Smooth muscle cell of the brain vasculature (primary cell): ENCODE measurements at regions not wholly inside any gene's neighbourhood (a gene's known extent, or its start where the extent isn't known, plus 50 kb on each side); places are given as distances from the start of the nearest gene placed in this dataset.
"Not testable (repeated sequence)": the region's sequence is repeated elsewhere in the genome, so short reads cannot be mapped to it uniquely, and the experiment has no call there.

Experiments
- DNase-seq: peaks from one replicate; pipeline ENCODE4 v3.0.0-alpha.2; 2012; ENCODE audit warnings: low read depth, low spot score

DNA sequence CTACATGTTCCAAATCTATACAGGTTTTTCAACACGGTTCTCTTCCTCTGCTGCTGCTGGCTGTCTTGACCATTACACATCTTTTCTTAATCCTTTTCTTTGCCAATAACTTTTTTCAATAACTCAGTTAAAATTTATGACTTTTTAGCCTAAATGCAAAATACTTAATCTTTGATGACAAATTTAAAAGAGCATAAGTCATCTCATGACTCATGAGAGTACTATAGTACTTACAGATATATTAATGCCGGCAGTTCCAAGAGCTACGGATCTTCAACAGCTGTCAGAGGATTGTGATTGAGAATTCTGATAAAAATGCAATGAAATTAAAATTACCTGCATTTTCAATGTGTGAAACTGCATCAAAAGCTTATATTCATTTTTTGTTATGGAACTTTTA, 105.5 kb downstream of the KPNA2 start:
- DNase-seq = no peak

DNA sequence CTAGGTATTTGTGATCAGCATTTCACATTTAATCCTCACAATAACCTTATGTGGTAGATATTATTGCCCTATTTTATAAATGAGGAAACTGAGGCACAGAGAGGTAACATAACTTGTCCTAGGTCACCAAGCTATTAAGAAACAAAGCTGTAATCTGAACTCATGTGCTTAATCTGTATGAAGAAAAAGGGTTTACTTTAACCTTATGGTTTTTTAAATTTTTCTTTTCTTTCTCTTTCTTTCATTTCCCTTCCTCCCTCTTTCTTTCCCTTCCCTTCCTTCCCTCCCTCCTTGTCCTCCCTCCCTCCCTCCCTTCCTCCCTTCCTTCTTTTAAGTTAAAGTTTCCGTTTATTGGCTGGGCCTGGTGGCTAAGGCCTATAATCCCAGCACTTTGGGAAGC, 105.2 kb upstream of the AMZ2 start:
- DNase-seq = no peak

DNA sequence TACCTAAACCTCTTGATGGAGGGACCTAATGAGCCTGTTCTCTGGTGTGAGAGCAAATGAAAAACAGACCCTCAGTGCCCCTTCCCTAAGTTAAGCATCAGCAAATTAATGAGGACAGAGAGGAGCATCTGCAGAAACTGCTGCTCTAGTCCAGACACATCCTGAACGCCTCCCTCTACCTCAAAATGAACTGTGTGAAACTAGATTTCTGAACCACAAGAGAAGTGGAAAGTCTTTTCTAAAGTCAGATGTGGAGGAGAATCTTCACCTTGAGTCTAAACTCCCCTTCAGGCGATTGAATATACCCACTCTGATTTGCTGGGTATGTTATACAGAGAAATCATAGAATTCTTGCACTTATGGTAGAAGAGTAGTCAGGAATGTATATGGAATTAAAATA, 104.4 kb upstream of the AMZ2 start:
- DNase-seq = no peak

DNA sequence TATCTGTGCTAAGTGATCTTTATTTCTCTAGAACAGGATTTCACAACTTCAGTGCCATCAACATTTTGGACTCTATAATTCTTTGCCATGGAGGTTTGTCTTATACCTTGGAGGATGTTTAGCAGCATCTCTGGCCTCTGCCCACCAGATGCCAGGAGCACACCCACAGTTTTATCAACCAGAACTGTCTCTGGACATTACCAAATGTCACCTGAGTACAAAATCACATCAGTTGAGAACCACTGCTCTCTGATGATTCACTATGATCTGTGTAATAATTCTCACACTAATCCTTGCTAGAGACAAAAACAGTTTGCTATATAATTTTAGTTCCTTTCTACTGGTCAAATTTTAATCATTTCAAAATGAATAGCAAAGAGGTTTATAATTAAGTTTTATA, 102.8 kb upstream of the AMZ2 start:
- DNase-seq = no peak

DNA sequence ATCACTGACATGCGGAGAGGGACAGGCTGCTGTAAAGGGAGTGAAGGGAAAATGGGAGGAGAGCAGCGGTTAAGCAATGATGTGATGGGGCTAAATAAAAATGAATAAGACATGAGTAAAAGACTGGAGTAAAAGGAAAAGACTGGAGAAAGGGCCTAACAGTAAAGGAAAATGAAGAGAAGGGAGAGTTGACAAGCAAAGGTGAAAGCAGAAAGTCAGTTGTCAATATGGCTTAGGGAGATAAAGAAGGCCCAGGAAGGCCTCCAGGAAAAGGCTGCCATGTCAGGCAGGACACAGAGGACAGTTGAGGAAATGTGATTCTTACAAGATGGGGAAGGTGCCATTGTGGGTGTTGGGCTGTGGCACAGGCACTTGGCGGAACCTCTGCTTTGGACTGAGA, 98.9 kb upstream of the AMZ2 start:
- no peak for DNase-seq

DNA sequence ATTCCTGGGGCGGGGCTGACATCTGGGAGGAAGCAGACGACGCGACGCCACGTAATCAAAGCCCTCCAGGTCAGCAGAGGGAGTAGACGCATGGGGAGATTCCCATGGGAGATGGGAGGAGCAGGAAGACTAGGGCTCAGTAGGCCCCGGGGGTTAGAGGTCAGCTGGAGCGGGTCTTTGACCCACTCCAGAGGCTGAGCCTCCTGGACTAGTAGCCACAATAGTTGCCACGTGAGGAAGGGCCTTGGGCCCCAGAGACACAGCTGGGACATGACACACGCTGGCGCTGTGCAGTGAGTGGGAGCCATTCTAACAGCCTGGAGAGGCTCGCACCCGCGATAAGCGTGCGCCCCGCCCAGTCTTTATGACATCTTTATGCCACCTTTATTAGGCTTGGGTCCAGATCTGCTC, 95.7 kb upstream of the AMZ2 start:
- no peak for DNase-seq

DNA sequence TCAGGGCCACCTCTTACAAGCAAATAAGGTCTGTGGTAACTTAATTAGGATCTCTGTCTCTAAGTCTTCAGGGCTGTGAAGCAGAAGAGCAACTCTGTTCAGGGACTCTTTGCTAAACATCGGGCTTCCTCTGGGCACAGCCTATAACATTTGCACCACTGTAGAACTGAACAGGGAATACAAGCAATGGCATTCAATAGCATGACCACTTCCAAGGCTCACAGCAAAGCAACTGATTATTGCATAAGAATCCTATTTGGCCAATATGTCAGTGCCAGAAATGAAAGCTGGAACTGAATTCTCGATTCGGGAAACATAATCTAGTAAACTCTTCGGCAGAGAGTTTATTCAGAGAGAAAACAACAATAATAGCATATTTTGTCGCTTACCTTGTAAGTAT, 92.2 kb upstream of the AMZ2 start:
- DNase-seq = no peak

DNA sequence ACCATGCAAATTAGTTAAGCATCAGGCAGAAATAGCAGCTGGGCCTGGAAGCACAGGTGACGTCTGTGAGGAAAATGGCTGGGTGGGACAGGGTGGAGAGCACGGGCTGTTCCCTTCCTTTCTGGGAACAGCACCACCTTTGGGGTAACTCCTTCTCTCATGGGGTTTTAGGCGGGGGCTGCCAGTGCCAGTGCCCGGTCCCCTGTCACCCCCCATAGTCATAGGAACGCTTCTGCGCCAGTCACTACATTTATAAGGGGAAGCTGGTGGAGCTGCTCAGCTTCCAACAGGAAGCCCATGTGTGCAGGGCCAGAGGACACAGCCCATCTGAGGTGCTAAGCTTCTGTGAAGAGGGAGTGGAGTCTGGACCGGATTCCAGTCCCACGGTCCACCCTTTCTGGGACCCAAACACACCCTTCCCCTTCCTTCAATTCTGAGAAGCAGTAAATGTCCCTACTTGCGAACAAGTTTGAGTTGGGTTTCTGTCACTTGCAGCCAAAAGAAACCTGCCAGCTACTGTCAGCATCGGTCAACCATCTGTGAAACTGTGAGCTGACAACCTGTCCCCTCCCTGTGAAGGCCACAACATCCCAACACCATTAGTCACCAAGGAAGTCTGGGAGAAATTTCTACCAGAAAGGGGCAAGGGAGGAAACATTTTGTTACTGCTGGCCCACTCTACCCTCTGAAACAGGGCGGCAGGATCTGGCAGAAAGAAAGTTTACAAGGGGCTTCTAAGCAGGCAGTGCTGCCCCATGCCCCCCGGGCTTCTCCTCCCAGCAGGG, 86.0 kb upstream of the AMZ2 start:
- DNase-seq = no peak

DNA sequence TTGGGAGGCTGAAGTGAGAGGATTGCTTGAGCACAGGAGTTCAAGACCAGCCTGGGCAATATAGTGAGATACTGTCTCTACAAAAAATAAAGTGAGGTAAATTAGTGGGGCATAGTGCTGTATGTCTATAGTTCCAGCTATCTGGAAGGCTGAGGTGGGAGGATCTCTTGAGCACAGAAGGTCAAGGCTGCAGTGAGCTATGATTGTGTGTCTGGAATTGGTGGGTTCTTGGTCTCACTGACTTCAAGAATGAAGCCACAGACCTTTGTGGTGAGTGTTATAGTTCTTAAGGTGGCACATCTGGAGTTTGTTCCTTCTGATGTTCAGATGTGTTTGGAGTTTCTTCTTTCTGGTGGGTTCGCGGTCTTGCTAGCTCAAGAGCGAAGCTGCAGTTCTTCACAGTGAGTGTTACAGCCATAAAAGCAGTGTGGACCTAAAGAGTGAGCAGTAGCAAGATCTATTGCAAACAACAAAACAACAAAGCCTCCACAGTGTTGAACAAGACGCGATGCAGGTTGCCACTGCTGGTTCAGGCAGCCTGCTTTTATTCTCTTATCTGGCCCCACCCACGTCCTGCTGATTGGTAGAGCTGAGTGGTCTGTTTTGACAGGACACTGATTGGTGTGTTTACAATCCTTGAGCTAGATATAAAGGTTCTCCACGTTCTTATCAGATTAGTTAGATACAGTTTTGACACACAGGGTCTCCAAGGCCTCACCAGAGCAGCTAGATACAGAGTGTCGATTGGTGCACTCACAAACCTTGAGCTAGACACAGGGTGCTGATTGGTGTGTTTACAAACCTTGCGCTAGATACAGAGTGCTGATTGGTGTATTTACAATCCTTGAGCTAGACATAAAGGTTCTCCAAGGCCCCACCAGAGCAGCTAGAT, 79.3 kb upstream of the AMZ2 start:
- DNase-seq = not testable (repeated sequence)

DNA sequence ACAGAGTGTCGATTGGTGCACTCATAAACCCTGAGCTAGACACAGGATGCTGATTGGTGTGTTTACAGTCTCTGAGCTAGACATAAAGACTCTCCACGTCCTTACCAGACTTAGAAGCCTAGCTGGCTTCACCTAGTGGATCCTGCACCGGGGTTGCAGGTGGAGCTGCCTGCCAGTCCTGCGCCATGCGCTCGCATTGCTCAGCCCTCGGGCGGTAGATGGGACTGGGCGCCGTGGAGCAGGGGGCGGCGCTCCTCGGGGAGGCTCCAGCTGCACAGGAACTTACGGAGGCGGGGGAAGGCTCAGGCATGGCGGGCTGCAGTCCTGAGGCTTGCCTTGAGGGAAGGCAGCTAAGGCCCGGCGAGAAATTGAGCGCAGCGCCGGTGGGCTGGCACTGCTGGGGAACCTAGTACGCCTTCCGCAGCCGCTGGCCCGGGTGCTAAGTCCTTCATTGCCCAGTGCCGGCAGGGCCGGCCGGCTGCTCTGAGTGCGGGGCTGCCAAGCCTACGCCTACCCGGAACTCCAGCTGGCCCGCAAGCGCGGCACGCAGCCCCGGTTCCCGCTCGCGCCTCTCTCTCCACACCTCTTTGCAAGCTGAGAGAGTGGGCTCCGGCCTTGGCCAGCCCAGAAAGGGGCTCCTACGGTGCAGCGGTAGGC, 78.5 kb upstream of the AMZ2 start:
- DNase-seq = not testable (repeated sequence)

DNA sequence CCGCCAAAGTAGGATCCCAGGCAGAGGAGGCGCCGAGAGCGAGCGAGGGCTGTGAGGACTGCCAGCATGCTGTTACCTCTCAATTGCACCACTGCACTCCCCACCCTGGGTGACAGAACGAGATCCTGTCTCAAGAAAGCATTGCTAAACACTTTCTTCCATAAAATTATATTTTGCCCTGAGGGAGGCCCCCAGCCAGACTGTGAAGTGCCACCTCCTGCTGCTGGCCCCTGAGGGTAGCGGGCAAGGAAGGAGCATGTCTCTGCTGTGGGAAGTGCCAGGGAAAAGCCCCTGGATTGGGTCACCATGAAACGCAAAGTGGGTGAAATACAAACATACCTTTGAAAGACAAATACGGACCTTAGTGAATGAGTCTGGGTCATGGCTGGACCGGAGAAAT, 78.0 kb upstream of the AMZ2 start:
- no peak for DNase-seq

DNA sequence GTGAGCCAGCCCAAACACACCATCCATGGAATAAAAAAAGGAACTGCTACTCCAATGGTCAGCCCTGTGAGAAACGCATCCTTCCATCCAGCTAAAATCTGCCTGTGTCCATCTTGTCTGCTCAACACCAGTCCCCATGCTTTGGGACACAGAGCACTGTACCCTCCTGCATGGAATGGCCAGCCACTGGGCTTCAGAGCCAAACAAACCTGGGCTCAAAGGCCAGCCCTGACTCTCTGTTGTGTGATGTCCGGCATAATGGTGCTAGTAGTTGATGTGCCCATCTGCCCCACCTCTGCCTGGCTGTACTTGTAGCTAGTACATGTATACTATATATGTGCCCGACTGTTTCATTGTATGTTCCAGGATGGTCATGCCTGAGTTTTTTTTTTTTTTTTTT, 77.6 kb upstream of the AMZ2 start:
- DNase-seq = no peak

DNA sequence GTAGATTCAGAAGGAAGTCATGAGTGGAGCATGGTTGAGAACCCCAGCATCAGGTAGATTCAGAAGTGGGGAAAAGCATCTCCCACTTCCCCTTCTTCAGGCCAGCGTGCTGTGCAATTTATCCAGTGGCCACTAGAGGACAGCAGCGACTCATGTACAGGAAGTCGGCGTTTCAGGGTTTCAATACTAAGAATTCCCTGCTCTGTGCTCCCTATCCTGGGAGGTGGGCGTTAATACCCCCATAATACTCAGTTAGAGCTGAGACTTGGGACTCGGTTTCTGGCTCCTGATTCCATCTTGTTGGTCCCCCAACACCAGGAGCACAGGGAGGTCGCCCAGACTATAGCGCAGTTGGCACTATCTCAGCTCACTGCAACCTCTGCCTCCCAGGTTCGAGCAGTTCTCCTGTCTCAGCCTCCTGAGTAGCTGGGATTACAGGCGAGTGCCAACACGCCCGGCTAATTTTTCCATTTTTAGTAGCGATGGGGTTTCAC, 75.3 kb upstream of the AMZ2 start:
- peak; percentile 10 for DNase-seq

DNA sequence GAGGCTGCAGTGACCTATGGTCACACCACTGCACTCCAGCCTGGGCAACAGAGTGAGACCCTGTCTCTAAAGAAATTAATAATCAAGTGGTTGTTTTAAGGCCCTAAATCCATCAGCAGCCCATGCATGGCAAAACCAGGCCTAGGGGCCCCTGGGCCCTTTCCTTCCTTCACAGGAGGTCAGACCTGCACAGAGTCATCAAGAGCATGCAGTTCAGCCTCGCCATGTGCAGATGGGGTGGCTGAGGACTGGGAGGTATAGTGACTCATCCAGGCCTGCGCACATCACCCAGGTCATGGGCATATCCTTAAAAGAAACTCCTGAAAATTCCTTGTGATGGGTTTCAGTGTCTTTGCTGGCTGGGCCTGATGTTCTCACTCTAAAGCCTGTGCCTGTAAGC, 72.4 kb upstream of the AMZ2 start:
- DNase-seq = no peak

DNA sequence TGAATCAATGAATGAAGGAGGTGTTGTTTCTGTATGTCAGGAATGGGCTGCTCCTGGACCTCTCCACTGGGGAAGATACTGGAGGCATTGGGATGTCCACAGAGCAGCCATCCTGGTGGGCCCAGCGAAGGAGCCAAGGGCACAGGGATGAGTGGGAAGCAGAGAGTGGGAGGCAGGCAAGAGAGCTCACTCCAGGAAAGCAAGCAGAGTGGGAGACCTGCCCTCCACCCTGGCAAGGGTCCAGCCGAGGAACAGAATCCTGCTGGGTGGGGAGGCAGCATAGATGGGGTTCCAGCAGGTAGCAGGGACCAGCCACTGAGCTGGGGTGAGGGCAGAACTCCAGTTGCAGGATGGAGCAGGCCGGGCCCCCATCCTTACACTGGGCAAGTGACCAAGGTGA, 71.9 kb upstream of the AMZ2 start:
- no peak for DNase-seq

DNA sequence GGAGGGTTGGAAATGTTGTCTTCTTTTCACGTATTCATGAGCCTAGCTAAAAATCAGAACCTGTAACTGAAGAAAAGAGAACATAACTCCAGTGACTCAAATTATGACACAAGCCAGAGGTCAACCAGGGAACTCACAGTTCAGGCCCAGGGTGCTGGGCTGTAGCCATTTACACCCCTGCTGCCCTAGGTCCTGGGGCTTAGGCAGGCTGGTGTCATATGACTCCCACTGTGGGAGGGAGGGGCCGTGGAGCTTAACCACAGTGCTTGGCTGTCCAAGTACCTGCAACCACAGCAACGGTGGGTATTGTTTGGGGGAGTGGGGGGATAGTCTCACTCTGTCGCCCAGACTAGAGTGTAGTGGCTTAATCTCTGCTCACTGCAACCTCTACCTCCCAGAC, 71.1 kb upstream of the AMZ2 start:
- no peak for DNase-seq

DNA sequence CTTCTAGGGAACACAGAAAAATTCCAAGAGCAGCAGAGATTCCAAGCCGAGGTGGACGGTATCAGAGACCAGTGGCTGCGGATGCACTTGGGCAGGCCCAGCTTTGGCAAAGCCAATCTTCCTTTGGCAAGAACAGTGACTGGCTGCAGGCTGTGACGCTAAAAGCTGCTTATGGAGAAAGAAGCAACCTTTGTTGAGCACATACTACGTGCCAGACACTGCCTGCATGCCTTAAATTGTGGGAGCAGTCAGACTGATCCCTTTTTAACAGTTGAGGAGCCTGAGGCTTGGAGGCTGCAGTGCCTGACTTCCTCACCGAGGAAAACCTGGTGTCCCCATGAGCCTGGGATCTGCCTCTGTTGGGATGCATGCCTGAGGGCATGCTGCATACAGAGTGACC, 69.0 kb upstream of the AMZ2 start:
- DNase-seq = no peak

DNA sequence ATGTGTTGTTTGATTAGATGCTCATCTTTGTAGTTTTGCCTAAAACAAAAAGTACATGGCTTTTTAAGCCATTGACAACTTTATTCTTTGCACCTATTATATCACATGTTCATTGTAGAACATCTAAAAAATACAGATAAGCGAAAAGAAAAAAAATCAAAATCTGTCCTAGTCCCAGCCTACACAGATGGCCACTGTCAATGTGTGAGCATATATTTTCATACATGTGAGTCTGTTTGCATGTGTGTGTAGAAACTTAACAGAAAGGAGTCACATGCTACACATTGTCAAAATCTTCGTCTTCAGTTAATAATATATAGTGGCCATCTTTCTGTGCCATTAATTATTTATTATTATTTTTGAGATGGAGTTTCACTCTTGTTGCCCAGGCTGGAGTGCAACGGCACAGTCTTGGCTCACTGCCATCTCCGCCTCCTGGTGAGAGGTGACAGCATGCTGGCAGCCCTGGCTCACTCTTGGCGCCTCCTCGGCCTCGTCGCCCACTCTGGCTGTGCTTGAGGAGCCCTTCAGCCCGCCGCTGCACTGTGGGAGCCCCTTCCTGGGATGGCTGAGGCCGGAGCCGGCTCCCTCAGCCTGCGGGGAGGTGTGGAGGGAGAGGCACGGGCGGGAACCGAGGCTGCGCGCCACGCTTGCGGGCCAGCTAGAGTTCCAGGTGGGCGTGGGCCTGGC, 68.5 kb upstream of the AMZ2 start:
- no peak for DNase-seq

DNA sequence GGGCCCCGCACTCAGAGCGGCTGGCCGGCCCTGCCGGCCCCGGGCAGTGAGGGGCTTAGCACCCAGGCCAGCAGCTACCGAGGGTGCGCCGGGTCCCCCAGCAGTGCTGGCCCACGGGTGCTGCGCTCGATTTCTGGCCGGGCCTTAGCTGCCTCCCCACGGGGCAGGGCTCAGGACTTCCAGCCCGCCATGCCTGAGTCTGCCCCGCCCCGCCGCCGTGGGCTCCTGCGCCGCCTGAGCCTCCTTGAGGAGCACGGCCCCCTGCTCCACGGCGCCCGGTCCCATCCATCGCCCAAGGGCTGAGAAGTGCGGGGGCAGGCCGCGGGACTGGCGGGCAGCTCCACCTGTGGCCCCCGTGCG, 67.9 kb upstream of the AMZ2 start:
- DNase-seq = no peak

DNA sequence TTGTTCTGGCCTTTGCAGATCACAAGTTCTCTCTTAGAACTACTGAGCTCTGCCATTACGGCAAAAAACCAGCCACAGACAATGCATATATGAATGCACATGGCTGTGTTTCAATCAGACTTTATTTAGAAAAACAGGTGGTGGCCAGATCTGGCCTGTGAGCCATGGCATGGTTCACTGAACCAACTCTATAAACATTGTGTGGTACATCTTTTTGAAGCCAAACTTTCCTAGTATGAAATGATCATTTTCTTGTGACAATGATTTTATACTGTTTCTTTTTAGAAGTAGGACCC, 65.9 kb upstream of the AMZ2 start:
- DNase-seq = no peak

DNA sequence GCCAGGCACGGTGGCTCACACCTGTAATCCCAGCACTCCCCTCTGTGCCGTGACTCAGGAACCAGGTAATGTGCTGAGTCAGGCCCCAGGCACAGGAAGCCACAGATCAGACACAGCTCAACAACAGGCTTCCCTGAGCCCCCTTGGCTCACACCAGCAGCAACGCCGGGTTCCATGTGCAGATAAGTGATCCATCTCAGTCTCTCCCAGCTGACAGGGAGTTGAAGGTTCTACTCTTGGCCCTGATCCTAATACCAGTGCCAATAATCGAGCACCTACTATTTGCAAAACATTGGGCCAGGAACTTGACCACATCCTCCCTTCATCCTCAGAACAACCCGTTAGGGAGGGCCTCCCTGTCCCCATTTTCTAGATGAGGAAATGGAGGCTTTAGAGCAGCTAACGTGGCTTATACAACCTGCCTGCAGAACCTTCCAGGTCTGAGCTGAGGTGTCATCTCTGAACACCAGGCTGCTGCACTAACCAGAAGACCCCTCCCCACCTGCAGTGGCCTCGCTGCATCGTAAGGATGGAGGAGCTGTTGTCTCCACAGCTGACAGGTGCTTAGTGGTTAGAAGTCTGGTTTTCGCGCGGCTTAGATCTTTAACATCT, 64.8 kb upstream of the AMZ2 start:
- no peak for DNase-seq

DNA sequence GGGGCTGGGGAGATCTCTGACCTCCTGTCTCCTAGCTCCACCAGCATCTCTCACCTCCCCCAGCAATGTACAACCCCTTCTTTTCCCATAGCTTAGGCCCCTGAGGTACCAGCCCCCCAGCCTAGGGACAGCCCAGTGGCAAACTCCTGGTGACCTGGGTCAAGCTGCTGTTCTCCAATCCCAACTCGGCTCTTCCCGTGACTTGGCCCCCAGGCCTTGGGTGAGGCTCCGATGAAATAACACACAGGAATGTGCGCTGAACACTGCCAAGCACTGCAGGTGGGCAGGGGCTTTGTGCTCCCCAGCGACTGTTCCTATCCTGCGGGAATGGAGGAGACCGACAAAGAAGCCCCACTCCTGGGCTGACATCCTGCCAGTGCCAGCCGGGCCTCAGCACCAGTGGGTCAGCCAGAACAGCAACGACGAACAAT, 63.7 kb upstream of the AMZ2 start:
- DNase-seq = no peak
